ENCODE measurements at regions not wholly inside any gene's neighbourhood (a gene's known extent, or its start where the extent isn't known, plus 50 kb on each side); places are given as distances from the start of the nearest gene placed in this dataset.

DNA sequence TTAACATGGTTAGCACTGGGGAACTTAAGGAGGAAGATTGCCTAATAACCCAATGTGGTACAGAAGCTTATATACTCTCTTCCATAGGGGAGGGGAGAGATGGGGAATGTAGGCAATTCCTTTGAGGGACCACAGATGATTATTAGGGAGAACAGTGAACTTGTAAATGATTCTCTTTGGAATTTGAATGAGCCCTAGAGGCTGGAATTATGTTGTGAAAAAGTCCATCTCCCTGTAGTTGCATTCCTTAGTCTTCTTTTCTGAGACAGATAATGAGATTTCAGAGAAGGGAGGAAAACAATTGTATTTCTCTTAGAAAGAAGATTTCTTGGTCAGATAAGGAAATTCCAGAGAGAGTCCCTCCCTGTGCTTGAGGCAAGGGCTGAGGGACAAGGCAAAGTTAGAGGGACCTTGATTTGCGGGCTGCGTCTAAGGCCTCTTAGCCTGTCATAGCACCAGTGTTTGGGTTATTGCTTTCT lies 89.0 kb upstream of the HMCN1 start:
- no peak for TF ChIP-seq POLR2A (IDR thresholded peaks at IDR 0.05)
- TF ChIP-seq, protein P1, sequence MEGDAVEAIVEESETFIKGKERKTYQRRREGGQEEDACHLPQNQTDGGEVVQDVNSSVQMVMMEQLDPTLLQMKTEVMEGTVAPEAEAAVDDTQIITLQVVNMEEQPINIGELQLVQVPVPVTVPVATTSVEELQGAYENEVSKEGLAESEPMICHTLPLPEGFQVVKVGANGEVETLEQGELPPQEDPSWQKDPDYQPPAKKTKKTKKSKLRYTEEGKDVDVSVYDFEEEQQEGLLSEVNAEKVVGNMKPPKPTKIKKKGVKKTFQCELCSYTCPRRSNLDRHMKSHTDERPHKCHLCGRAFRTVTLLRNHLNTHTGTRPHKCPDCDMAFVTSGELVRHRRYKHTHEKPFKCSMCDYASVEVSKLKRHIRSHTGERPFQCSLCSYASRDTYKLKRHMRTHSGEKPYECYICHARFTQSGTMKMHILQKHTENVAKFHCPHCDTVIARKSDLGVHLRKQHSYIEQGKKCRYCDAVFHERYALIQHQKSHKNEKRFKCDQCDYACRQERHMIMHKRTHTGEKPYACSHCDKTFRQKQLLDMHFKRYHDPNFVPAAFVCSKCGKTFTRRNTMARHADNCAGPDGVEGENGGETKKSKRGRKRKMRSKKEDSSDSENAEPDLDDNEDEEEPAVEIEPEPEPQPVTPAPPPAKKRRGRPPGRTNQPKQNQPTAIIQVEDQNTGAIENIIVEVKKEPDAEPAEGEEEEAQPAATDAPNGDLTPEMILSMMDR (IDR thresholded peaks at IDR 0.05), result no peak
